Skin epidermis (tissue), 12 donors: ENCODE measurements at regions not wholly inside any gene's neighbourhood (a gene's known extent, or its start where the extent isn't known, plus 50 kb on each side); places are given as distances from the start of the nearest gene placed in this dataset.

Experiments used
- H3K27ac ChIP-seq, 21 experiments: fragments of 200-600 bp; sonication (generic) in 11 of 21; one replicate each; pipeline ENCODE4 v1.5.0; 2020; ENCODE audit warnings: mild to moderate bottlenecking in 3 of 21, inconsistent platforms in 2 of 21, moderate library complexity in 2 of 21
- H3K4me3 ChIP-seq, 7 experiments: fragments of 200-600 bp; sonication (generic) in 2 of 7; one replicate each; pipeline ENCODE4 v1.5.0; 2020; ENCODE audit warnings: inconsistent platforms in 2 of 7, mild to moderate bottlenecking in 2 of 7, moderate library complexity in 1 of 7

DNA sequence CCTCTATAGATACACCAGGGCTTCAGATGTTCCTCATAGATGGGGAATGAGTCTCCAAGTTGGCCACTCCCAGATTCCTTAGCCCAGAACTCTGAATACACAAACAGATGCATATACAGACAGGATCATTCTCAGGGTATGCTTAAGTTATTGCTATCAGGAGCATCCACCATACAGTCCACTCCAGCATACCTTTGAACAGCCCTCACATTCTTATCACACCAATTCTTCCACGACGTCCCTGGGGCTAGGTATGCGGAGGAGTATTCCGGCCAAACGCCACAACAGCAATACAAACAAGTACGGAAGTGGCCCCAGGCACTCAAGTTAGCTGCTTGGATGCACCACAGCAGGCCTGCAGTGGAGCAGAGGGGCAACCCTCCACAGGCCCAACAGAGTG, 312.5 kb upstream of the CHAC2 start:
- Histone ChIP-seq H3K4me3 (no peak overlapping the region), H3K27ac (no peak overlapping the region)

DNA sequence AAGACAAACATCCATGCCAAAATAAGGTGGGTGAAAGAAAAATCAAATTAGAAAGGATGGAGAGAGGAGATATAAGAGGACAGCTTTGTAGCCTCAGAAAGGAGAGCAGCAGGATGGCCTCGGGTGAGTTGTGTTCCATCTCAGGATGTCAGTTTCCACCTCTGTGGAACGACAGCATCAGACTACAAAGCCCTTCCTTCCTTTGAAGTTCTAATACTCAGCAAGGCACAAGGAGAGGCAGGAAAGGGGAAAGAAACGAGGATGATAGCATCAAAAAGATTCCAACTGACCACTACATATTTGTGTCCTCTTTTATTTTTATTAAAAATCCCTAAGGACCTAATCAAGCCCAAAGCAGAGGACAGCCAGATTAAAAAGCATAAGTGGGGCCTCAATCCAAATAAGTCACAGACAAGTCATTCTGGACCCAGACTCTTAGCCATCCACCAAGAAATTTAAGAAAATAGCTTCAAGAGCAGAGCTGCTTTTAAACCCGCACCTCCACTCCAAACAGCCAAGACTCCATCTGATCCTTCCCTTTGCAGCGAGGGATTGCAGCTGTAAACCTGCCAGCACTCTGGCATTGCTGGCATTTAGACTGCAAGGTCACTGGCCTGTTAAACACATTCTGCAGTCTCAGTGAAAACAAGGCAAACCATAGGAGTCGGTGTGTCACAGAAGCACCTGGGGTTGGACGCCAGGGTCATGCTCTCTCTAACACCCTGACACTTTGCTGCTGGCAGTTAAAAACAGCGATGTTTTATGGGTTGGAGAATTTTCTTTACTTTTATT, 314.5 kb upstream of the CHAC2 start:
- no peak overlapping the region for H3K27ac ChIP-seq
- no peak overlapping the region for H3K4me3 ChIP-seq

DNA sequence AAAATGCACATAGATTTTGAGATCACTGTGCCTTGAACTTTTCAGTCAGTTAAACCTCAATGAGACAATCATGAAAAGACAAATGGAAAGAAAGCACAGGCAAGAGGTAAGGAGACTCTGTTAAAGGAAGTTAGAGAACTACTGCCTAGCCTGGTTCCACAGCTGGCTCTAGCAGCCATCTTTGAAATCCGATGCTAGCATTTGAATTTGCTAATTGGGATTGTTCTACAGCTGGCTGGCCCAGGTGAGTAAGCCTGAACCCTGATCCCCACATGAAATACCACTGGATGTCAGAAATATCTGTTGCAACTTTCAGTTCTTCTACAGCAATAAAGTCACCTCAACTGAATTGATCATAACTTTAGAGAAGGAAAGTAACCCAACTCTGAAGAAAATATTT, 315.2 kb upstream of the CHAC2 start:
- no peak overlapping the region for H3K27ac ChIP-seq

DNA sequence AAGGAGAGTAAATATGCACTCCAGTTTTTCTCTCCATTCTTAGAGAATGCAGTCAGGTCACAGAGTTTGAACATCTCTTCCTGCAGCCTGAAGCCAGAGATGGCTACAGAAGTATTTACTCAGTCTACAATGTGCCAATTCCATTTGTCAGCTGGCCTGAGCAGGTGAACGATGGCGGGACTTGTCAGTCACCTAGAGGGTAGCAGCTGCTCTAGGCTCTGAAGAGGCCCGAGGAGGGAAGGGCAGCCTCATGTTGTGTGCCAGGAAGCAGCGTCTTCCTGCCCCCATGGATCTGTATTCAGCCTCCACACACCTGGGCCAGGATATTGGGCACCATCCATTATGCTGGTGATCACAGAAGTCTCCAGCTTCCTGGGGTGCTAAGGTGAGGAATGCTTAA, 316.7 kb upstream of the CHAC2 start:
- Histone ChIP-seq H3K27ac (no peak overlapping the region), H3K4me3 (no peak overlapping the region)

More for the DNA sequence above, 315.2 kb upstream of the CHAC2 start:
- H3K4me3 ChIP-seq = no peak overlapping the region

DNA sequence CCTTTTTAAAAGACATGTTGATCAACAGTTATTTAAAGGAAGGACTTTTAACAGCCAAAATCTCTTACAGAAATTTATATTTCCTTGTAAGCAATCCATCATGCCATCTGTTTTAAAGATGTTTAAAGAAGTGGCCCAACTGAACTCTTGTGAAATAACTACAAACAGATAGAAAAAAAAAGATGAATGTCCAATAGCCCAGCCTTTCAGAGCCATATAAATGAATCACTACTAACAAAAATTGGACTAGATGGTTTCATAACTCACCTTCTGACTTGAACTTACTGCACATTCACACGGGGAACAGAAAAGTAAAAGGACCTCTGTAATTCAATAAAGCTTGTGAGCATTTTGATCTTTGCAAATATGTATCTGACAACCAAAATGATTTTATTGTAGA, 319.0 kb upstream of the CHAC2 start:
- Histone ChIP-seq H3K4me3 (no peak overlapping the region), H3K27ac (no peak overlapping the region)

DNA sequence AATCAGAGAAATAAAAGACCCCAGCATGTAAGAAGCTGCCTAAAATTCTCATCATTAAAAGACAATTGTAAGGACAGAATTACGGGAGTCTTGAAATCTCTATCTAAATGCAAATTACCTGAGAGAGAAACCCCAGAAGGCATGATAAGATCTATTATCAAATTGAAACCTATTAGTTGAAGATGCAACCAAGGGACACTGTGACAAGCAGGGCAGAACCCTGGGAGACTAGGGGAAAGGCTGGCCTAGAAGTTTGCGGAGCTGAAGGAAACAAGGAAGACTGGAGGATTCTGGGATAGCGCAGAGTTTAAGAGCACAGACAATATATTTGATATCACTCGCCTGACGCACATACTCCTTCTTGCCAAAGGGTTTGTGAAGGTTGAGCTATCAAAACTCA, 319.5 kb upstream of the CHAC2 start:
- H3K4me3 ChIP-seq = no peak overlapping the region
- no peak overlapping the region for H3K27ac ChIP-seq

DNA sequence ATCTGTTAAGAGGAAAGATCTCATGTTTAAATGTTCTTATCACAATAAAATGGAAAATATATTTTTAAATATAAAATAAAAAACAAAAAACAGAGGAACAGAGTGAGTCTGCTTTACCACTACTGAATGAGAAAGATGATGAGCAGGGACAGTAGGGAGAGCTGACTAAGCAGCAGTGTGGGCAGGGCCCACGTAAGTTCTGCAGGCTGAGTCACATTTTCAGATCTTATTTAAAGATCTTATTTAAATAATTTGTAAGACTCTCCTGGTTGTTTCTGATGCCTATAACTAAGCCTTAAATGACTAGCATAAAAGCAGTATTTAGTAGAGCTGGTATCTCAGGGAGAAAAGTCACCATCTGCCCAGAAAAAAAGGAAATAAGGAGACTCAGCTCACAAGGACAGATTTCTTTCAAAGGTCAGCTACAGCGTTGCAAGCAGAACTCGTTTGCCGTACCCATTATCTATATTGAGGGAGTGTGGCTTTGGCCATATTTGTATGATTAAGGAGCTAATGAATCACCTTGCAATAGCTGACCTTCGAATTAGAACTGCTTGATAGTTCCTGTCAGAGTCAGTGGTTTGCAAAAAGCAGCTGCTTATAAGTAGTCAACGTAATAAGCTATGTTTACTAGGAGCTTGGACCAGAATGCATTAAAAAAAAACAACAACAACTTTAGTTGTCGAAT, 322.1 kb upstream of the CHAC2 start:
- no peak overlapping the region for H3K4me3 ChIP-seq
- no peak overlapping the region for H3K27ac ChIP-seq

DNA sequence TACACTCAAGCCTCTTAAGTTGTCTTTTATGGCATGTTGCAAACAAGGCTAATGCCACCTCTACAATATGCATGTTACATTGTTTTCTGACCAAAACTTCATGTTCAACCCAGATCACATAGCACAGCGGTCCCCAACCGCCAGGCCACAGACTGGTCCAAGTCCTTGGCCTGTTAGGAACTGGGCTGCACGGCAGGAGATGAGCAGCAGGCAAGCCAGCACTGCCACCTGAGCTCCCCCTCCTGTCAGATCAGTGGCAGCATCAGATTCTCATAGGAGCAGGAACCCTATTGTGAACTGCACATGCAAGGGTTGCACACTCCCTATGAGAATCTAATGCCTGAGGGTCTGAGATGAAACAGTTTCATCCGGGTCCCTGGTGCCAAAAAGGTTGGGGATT, 324.8 kb upstream of the CHAC2 start:
- Histone ChIP-seq H3K27ac (no peak overlapping the region), H3K4me3 (no peak overlapping the region)

DNA sequence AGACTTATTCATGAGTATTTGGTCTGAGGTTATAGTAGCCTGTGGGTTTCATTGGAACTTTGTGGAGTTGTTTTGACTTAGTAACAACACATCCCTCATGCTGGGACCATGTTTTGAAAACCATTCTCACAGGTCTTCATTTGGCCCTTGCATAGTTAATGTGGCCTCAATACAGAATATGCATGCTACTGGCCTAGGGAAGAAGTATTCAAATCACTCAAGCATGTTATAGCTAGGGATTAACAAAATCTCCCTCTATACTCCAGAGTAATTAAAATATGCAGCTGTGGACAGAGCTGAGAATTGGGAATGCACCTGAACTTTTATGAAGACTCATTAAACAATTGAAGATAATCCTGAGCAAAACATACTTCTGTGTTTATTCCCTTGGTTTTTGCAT, 325.5 kb upstream of the CHAC2 start:
- Histone ChIP-seq H3K4me3 (no peak overlapping the region), H3K27ac (no peak overlapping the region)

DNA sequence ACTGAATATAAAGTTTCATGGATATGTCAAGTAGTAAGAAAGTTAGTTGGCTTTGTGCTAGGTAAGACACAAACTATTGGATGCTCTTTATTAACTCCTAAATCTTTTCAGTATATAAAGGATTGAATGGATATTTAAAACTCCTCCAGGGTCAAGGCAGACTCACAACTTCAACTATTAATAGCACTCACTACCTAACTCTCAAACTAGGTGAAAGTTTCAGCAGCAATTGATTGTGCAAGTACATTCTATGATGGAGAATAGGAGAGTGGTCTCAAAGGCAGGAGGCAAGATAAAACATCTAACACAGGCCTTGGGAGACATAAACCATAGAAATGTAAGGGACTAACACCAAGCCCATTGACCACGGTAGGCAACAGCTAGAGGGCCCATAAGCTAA, 328.9 kb upstream of the CHAC2 start:
- no peak overlapping the region for H3K27ac ChIP-seq
- H3K4me3 ChIP-seq = no peak overlapping the region

DNA sequence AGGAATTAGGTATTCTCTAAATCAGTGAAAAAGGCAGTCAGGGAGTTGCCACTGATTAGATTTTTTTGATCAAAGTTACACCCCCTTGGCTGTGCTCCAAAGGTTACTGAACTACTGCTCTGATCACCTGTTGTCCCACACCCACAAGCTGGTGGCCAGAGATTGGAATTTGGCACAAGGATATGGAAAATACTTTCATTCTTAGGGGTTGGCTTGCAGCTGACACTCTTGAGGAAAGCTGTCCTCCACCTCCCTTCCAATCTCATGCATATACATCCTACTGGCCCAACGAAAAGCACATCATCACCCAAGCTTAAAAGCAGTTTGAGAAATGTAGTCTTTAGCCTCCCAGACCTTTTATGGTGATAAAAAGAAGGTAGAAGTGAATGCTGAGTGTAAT, 329.5 kb upstream of the CHAC2 start:
- Histone ChIP-seq H3K27ac (no peak overlapping the region), H3K4me3 (no peak overlapping the region)

DNA sequence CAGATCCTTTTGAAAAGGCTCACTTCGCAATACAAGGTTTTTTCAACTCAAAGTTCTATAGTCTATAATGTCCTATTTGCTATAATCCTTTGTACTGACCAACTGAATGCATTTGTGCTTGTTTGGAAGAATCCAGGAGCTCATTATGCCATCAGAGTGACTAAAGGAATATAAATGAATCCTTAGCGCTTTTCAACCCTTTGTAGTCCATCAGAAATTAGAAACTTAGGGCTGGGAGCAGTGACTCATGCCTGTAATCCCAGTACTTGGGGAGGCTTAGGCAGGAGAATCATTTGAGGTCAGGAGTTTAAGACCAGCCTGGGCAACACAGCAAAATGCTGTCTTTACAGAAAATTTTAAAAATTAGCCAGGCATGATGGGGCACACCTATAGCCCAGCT, 330.2 kb upstream of the CHAC2 start:
- H3K27ac ChIP-seq = no peak overlapping the region
- H3K4me3 ChIP-seq = no peak overlapping the region

DNA sequence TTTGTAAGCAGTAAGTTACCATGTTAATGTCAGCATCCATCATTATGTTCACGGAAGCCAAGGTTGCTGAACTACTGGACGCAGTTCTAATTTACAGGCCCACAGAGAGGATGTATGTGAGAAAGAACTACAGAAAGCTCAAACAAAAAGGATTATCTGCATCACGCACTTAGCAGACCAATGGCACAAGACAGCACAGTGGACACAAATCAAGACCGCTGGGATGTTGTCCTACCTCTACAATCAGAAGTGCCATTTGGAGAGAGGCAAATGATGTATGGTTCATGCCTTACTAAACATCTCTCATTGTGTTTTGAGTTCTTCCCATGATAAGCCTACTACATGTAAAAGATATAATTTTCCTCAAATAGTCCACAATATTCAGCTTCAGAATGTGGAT, 330.7 kb upstream of the CHAC2 start:
- Histone ChIP-seq H3K27ac (no peak overlapping the region), H3K4me3 (no peak overlapping the region)

DNA sequence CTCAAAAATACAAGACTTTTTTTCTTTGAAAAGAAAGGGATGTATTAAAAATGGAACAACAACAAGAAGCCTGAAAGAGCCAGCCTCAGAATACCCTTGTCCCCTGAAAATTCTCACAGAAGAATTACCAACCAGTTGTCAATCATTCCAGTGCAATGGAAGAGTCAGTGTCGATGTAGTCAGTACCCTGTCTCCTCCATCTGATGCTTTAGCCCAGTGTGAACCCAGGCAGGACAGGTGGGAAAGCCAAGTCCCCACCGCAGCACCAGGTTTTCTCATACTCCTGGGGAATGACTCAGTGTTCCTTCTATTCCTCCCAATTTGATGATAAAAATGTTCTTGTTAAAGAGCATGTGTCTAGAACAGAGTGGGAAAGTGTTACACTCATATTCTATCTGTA, 332.0 kb upstream of the CHAC2 start:
- H3K4me3 ChIP-seq = no peak overlapping the region
- H3K27ac ChIP-seq = no peak overlapping the region

DNA sequence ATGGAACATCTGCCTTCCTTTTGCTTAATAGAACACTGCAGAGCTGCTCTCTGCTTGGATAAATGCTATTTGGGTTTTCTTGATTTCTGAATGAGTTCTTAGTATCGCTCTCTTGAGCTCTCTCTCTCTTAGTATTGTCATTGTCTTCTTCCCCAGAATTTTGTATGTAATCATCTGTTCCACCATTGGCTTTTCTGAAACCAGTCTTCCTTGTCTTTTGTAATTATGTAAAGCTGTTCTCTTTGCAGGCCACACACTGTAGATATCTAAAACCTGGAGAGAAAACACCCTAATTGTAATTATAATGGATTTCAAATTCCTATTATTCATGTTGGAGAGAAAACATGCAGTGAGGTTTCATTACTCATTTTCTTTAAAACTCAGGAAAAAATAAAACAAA, 333.1 kb upstream of the CHAC2 start:
- no peak overlapping the region for H3K27ac ChIP-seq
- no peak overlapping the region for H3K4me3 ChIP-seq

DNA sequence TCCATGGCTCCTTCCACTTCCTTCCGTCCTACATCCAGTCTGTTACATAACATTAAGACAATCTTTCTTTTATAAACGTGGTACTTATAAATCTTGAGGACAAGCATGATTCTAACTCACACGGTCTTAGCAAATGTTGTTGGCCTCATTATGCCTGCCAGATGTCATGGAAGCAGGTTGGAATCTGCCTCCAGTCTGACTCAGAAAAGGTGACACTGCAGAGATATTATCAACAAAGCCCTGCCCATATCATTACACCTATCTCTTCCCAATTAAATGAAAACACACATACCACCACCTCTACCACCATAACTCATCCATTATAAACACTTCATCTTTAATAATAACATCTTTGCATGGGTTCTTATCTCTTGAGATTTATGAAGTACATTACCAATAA, 334.7 kb upstream of the CHAC2 start:
- no peak overlapping the region for H3K27ac ChIP-seq
- no peak overlapping the region for H3K4me3 ChIP-seq

DNA sequence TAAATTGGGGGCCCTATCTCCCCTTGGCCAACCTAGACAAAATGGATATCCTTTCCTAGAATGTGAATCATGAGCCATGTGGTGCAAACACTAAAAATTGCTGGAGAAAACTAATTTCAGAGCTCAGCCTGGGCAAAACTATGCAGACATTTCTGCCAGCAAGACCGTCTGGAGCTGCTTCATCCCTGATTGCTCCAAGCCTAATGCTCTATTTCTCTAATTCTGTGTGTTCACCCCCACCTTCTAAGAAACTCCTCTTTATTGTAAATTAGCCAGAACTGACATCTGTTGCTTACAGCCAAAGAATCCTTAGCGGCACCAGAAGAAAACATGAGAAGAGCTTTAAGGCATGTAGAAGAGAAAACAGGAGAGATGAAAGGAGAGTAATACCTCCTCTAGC, 337.7 kb upstream of the CHAC2 start:
- no peak overlapping the region for H3K4me3 ChIP-seq
- no peak overlapping the region for H3K27ac ChIP-seq

DNA sequence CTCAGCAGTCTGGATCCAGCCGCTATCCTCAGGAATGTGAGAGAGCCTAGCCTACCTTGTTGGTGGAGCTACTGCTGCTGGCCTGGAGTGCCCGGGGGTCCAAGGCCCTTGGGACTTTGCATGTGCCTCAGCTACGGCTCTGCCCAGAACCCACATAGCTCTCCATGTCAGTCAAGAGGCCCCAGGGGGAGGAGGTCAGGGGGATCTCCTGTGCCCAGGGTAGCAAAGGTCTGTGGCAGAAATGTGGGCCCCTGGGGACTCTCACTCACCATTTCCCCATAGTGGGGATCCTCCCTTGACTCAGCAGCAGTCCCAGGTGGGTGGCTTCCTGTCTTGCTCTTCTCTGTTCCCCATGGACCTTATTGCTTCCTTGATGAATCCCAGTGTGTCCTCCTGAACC, 342.7 kb upstream of the CHAC2 start:
- Histone ChIP-seq H3K4me3 (no peak overlapping the region), H3K27ac (no peak overlapping the region)

DNA sequence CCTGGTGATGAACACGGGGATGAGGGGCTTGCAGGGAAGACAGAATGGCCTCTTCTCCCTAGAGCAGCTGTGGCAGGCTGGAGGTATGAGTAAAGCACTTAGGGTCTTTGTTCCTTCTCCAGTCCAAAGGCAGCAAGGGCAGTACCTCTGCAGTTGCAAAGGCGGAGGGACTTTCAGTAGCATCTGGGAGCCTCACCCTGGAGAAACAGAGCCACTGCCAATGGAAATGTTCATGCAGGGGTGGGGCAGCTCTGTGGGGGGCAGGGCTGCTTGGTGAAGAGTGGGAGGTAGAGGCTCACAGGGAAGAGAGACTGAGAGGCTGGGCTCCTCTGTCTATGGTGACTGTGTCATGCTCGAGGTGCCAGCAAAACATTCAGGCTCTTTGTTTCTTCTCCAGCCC, 344.1 kb upstream of the CHAC2 start:
- Histone ChIP-seq H3K27ac (no peak overlapping the region), H3K4me3 (no peak overlapping the region)

DNA sequence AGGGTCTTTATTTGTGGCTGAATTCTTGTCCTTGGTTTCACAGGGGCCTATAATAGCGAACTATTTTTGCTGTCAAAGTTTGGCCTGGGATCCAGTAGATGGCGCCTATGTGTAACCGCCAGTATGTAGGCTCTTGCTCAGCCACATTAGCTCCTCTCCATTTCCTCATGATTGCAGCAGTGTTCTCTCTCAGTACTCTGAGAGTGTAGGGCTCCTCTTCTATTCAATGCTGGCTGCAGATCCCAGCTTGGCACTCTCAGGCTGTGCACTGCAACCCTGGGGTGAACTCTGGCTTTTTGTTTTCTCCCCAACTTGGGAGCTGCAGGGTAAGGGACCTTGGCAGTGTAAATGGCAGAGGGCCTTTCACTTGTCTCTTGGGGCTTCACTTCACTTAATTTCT, 344.6 kb upstream of the CHAC2 start:
- Histone ChIP-seq H3K27ac (no peak overlapping the region), H3K4me3 (no peak overlapping the region)

DNA sequence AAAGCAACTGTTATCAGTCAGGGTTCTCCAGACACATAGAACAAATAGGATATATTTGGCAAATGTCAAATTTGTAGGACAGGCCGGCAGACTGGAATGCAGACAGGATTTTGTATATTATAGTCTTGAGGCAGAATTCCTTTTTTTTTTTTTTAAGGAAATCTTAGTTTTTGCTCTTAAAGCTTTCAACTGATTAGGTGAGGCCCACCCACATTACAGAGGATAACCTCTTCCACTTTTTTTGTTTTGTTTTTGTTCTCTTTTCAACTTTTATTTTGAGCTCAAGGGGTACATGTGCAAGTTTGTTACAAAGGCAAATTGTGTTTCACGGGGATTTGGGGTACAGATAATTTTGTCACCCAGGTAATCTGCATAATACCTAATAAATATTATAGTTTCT, 350.2 kb upstream of the CHAC2 start:
- H3K27ac ChIP-seq = no peak overlapping the region
- H3K4me3 ChIP-seq = no peak overlapping the region
